Lung (tissue), 11 donors: ENCODE measurements at regions not wholly inside any gene's neighbourhood (a gene's known extent, or its start where the extent isn't known, plus 50 kb on each side); places are given as distances from the start of the nearest gene placed in this dataset.

Source experiments
- ATAC-seq: fragments of 200-7000 bp; cut with Tn5 transposase; one replicate; pipeline ENCODE4 v1.9.1; 2020; ENCODE audit warnings: moderate number of reproducible peaks; ENCODE audit not compliant: insufficient read depth, low FRiP score
- DNase-seq, 3 donors: peaks; one replicate each; pipeline ENCODE4 v3.0.0-alpha.2; 2013 to 2017
- H3K27ac ChIP-seq, 2 donors: one replicate each; pipeline ENCODE4 v1.5.1; 2013; ENCODE audit warnings: mild to moderate bottlenecking in 2 of 2, moderate library complexity in 2 of 2, control low read depth in 1 of 2, inconsistent platforms in 1 of 2, low read depth in 1 of 2, low read length in 1 of 2
- H3K27me3 ChIP-seq, 3 donors: one replicate each; pipeline ENCODE4 v1.5.1; 2013; ENCODE audit warnings: low read length in 2 of 3; ENCODE audit not compliant: control insufficient read depth in 3 of 3, insufficient read depth in 3 of 3
- H3K36me3 ChIP-seq, 4 donors: one replicate each; pipeline ENCODE4 v1.5.1; 2013; ENCODE audit warnings: low read length in 4 of 4, mild to moderate bottlenecking in 1 of 4, moderate library complexity in 1 of 4; ENCODE audit not compliant: control insufficient read depth in 4 of 4, insufficient read depth in 4 of 4
- H3K4me1 ChIP-seq, 5 donors: one replicate each; pipeline ENCODE4 v1.5.1; 2013; ENCODE audit warnings: low read length in 5 of 5, mild to moderate bottlenecking in 2 of 5, moderate library complexity in 1 of 5; ENCODE audit not compliant: control insufficient read depth in 5 of 5, insufficient read depth in 5 of 5
- H3K4me3 ChIP-seq: one replicate; pipeline ENCODE4 v1.5.1; 2013; ENCODE audit warnings: mild to moderate bottlenecking, control low read depth, moderate library complexity
- H3K9ac ChIP-seq, 2 donors: one replicate each; pipeline ENCODE4 v1.5.1; 2013; ENCODE audit warnings: low read length in 2 of 2, control low read depth in 1 of 2; ENCODE audit not compliant: insufficient read depth in 1 of 2
- H3K9me3 ChIP-seq, 4 donors: one replicate each; pipeline ENCODE4 v1.5.1; 2013; ENCODE audit warnings: low read length in 3 of 4, mild to moderate bottlenecking in 1 of 4, moderate library complexity in 1 of 4; ENCODE audit not compliant: control insufficient read depth in 4 of 4, insufficient read depth in 3 of 4
- CTCF ChIP-seq: IDR thresholded peaks from 2 replicates; pipeline ENCODE4 v1.5.1; 2012; ENCODE audit warnings: mild to moderate bottlenecking; ENCODE audit errors: control extremely low read depth, extremely low read depth
- whole genome bisulfite sequencing, 2 donors: extraction: QIAGEN DNeasy Blood & Tissue Kit; methylation state at CpG; one replicate each; pipeline ENCODE4 v1.1.7; 2013; 5-methylcytosine and 5-hydroxymethylcytosine counted together
- donor health status: control.
- donor health status: control.
- donor health status: Bipolar disorder and iron deficiency.
- donor health status: healthy.
- donor health status: DM: yes; HTN: yes; CAD: no.

GRCh38 chr14:30444451-30444850 is 114.5 kb upstream of the G2E3 start:
- Histone ChIP-seq H3K9me3 (no peaks in the 10 kb centered on the region), H3K27ac (no peak overlapping the region), H3K27me3 (no peaks in the 10 kb centered on the region), H3K9ac (no peak overlapping the region), H3K4me1 (no peaks in the 10 kb centered on the region), H3K4me3 (no peak overlapping the region), H3K36me3 (no peaks in the 10 kb centered on the region)
- DNase-seq = no peak
- WGBS, 2 donors = 71 to 77% methylated on average over 1 of the region's 1 CpG
- TF ChIP-seq CTCF = no peak
- ATAC-seq = no peak

GRCh38 chr14:30445011-30445793 is 113.8 kb upstream of the G2E3 start:
- Histone ChIP-seq H3K36me3 (no peaks in the 10 kb centered on the region), H3K9me3 (no peaks in the 10 kb centered on the region), H3K4me3 (no peak overlapping the region), H3K27ac (no peak overlapping the region), H3K27me3 (no peaks in the 10 kb centered on the region), H3K4me1 (no peaks in the 10 kb centered on the region), H3K9ac (no peak overlapping the region)
- ATAC-seq (no peak), DNase-seq (no peak)
- TF ChIP-seq CTCF = no peak
- WGBS, 2 donors = 62 to 78% methylated on average over 6 of the region's 6 CpGs

GRCh38 chr14:30445852-30446251 is 113.1 kb upstream of the G2E3 start:
- Histone ChIP-seq H3K9ac (no peak overlapping the region), H3K27ac (no peak overlapping the region), H3K4me1 (no peaks in the 10 kb centered on the region), H3K4me3 (no peak overlapping the region), H3K27me3 (no peaks in the 10 kb centered on the region), H3K9me3 (peaks cover 0 to 1% (median 0%) of the 10 kb centered on the region in 4 donors), H3K36me3 (no peaks in the 10 kb centered on the region)
- no peak for TF ChIP-seq CTCF
- WGBS, 2 donors = 85 to 90% methylated on average over 6 of the region's 6 CpGs
- no peak for DNase-seq
- no peak for ATAC-seq
